ENCODE measurements at regions not wholly inside any gene's neighbourhood (a gene's known extent, or its start where the extent isn't known, plus 50 kb on each side); places are given as distances from the start of the nearest gene placed in this dataset.

DNA sequence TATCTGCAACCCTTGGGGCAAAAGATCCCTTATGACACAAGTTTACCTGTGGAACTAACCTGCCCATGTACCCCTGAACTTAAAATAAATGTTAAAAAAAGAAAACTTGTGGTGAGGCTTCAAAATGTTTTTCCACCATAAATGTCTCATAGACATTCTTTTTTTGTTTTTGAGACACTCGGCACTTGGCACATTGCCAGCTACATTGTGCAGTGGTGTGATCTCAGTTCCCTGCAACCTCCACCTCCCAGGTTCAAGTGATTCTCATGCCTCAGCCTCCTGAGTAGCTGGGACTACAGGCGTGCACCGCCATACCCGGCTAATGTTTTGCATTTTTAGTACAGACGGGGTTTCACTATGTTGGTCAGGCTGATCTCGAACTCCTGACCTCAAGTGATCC, 528.9 kb upstream of the CXorf51A start:
- no peak overlapping the region for H3K14ac ChIP-seq (ENCODE audit: insufficient read length)
- no peak overlapping the region for H3K23ac ChIP-seq (ENCODE audit: insufficient read length)
- no peak overlapping the region for H3K27ac ChIP-seq (ENCODE audit: low read depth, low read length)
- 98% methylated on average over 6 of the region's 6 CpGs; no CpG with 5 or more reads in 1 of the 2 experiments for WGBS, 2 experiments (ENCODE audit: extremely low coverage in 1 of 2, insufficient coverage in 1 of 2, insufficient read length in 1 of 2, insufficient replicate concordance in 2 of 2, low coverage in 1 of 2, low lambda C conversion rate in 2 of 2, missing lambda C conversion rate in 1 of 2)
- no peak overlapping the region for H3K4me3 ChIP-seq (ENCODE audit: extremely low read depth in 1 of 4, insufficient read depth in 2 of 4, low read depth in 3 of 4, low read length in 4 of 4)
- no peak overlapping the region for H3K56ac ChIP-seq (replicated peaks; ENCODE audit: insufficient read length, low read depth, low read length)
- H2BK5ac ChIP-seq (ENCODE audit: low read depth, low read length), result no peak overlapping the region
- POLR2A ChIA-PET (ENCODE audit: partially characterized antibody), result no interaction called here
- no peak overlapping the region for H3K4ac ChIP-seq (replicated peaks; ENCODE audit: insufficient read length, low read depth, low read length)
- no peaks in the 10 kb centered on the region for H3K79me1 ChIP-seq (ENCODE audit: low read depth, low read length)
- no peak overlapping the region for H3K4me2 ChIP-seq (ENCODE audit: insufficient read depth in 1 of 2, low read depth in 2 of 2, low read length in 2 of 2)
- H2AFZ ChIP-seq (ENCODE audit: low read length), result no peak overlapping the region
- H3K23me2 ChIP-seq (ENCODE audit: low read depth, low read length), result no peaks in the 10 kb centered on the region
- H2AK5ac ChIP-seq (ENCODE audit: low read depth, low read length), result no peak overlapping the region
- no peak overlapping the region for H4K5ac ChIP-seq (ENCODE audit: insufficient read length, low read depth, low read length)
- no peak overlapping the region for H2BK20ac ChIP-seq (ENCODE audit: low read length)
- H3K18ac ChIP-seq (ENCODE audit: extremely low read depth, low read length), result no peak overlapping the region
- H3K4me1 ChIP-seq (replicated peaks in 1 of 4; ENCODE audit: control insufficient read depth in 3 of 4, insufficient read depth in 4 of 4, low read length in 3 of 4), result no peaks in the 10 kb centered on the region
- H3K79me2 ChIP-seq (ENCODE audit: control insufficient read depth in 1 of 2, insufficient read depth in 2 of 2, low read length in 2 of 2), result no peaks in the 10 kb centered on the region
- H4K91ac ChIP-seq (replicated peaks; ENCODE audit: insufficient read length, low read length), result no peak overlapping the region
- TF ChIP-seq JUN (IDR thresholded peaks at IDR 0.05; ENCODE audit: low read depth, low read length) (no peak), TCF12 (IDR thresholded peaks at IDR 0.05; ENCODE audit: low read depth, low read length) (no peak), BACH1 (IDR thresholded peaks at IDR 0.05; ENCODE audit: low read length) (no peak), BCL11A (IDR thresholded peaks at IDR 0.05; ENCODE audit: low read depth in 2 of 2, low read length in 2 of 2) (no peak)
- H3K36me3 ChIP-seq (ENCODE audit: control insufficient read depth in 2 of 4, insufficient read depth in 4 of 4, low read length in 3 of 4), result no peaks in the 10 kb centered on the region
- H4K20me1 ChIP-seq (replicated peaks in 1 of 2; ENCODE audit: control insufficient read depth in 1 of 2, insufficient read depth in 2 of 2, low read length in 2 of 2), result no peaks in the 10 kb centered on the region
- DNase-seq (ENCODE audit: low read depth in 1 of 2, low spot score in 2 of 2) (no peak), FAIRE-seq (no peak)
- no peak overlapping the region for H3K9ac ChIP-seq (replicated peaks in 1 of 4; ENCODE audit: extremely low read depth in 1 of 4, low read depth in 3 of 4, low read length in 3 of 4)
- H2BK15ac ChIP-seq (ENCODE audit: low read length), result no peak overlapping the region
- no peaks in the 10 kb centered on the region for H3K9me3 ChIP-seq (ENCODE audit: insufficient read depth in 2 of 2, low read depth in 1 of 2, low read length in 1 of 2)
- H2BK120ac ChIP-seq (replicated peaks; ENCODE audit: low read depth, low read length), result no peak overlapping the region
- CTCF ChIA-PET (ENCODE audit: partially characterized antibody), result no interaction called here
- H3K27me3 ChIP-seq (replicated peaks in 1 of 4; ENCODE audit: control insufficient read depth in 3 of 4, extremely low read depth in 1 of 4, insufficient read depth in 3 of 4, low read length in 3 of 4), result no peaks in the 10 kb centered on the region
- no peak overlapping the region for H4K8ac ChIP-seq (ENCODE audit: extremely low read depth, insufficient read depth, low read length)
- H2BK12ac ChIP-seq (ENCODE audit: low read depth, low read length), result no peak overlapping the region

Data from H1 (cell line).